Posterior cingulate gyrus (tissue), 11 donors: ENCODE measurements at regions not wholly inside any gene's neighbourhood (a gene's known extent, or its start where the extent isn't known, plus 50 kb on each side); places are given as distances from the start of the nearest gene placed in this dataset.
A peak's percentile ranks its signal among the peaks of the same experiment; 100 is the strongest.
"Not testable (repeated sequence)": the region's sequence is repeated elsewhere in the genome, so short reads cannot be mapped to it uniquely, and the experiment has no call there.

Experiments used
- DNase-seq, 10 donors: peaks; one replicate each; pipeline versions ENCODE4 v3.0.0 to v3.0.0-alpha.2; 2020 to 2021; ENCODE audit warnings: mixed read lengths in 3 of 10
- intact Hi-C: fragments of 100-400 bp; cut with DNase I; formaldehyde crosslinking; loops from one replicate; pipeline ENCODE4 v1.15.1; 2023

GRCh38 chr3:110352841-110353604 is 718.6 kb upstream of the NECTIN3 start:
- no peak for DNase-seq
- intact Hi-C loops = no loop called here

GRCh38 chr3:110362751-110363150 is 708.9 kb upstream of the NECTIN3 start:
- no peak for DNase-seq
- intact Hi-C loops = no loop called here

GRCh38 chr3:110367289-110367688 is 704.3 kb upstream of the NECTIN3 start:
- intact Hi-C loops = not testable (repeated sequence)
- DNase-seq = peak in 1 of 10 donors; percentile 52

- no peak for DNase-seq
- intact Hi-C loops = no loop called here
These were observed 695.7 kb upstream of the NECTIN3 start for GRCh38 chr3:110375751-110376518.

GRCh38 chr3:110378481-110378880 is 693.1 kb upstream of the NECTIN3 start:
- DNase-seq = no peak
- intact Hi-C loops = no loop called here

GRCh38 chr3:110381992-110382391 is 689.6 kb upstream of the NECTIN3 start:
- intact Hi-C loops = no loop called here
- no peak for DNase-seq

- DNase-seq = no peak
- intact Hi-C loops = no loop called here
These were observed 688.3 kb upstream of the NECTIN3 start for GRCh38 chr3:110383356-110383755.

- no peak for DNase-seq
These were observed 687.0 kb upstream of the NECTIN3 start for GRCh38 chr3:110384601-110385000.

GRCh38 chr3:110389005-110389404 is 682.6 kb upstream of the NECTIN3 start:
- no peak for DNase-seq
- intact Hi-C loops = no loop called here

More at GRCh38 chr3:110384601-110385000, 687.0 kb upstream of the NECTIN3 start:
- intact Hi-C loops = no loop called here

- intact Hi-C loops = no loop called here
- DNase-seq = no peak
These were observed 681.2 kb upstream of the NECTIN3 start for GRCh38 chr3:110390372-110390771.

GRCh38 chr3:110391042-110391441 is 680.6 kb upstream of the NECTIN3 start:
- no peak for DNase-seq
- intact Hi-C loops = no loop called here

- DNase-seq = no peak
- intact Hi-C loops = no loop called here
These were observed 679.8 kb upstream of the NECTIN3 start for GRCh38 chr3:110391640-110392395.

GRCh38 chr3:110393941-110394340 is 677.7 kb upstream of the NECTIN3 start:
- no peak for DNase-seq
- intact Hi-C loops = no loop called here

- intact Hi-C loops = no loop called here
- DNase-seq = no peak
These were observed 674.5 kb upstream of the NECTIN3 start for GRCh38 chr3:110397115-110397514.

GRCh38 chr3:110400315-110400714 is 671.3 kb upstream of the NECTIN3 start:
- intact Hi-C loops = no loop called here
- DNase-seq = no peak

GRCh38 chr3:110405830-110406585 is 665.6 kb upstream of the NECTIN3 start:
- intact Hi-C loops = no loop called here
- DNase-seq = no peak

- intact Hi-C loops = no loop called here
- no peak for DNase-seq
These were observed 658.4 kb upstream of the NECTIN3 start for GRCh38 chr3:110413266-110413665.

- intact Hi-C loops = no loop called here
- DNase-seq = no peak
These were observed 657.5 kb upstream of the NECTIN3 start for GRCh38 chr3:110413807-110414748.

GRCh38 chr3:110414855-110415254 is 656.8 kb upstream of the NECTIN3 start:
- DNase-seq = no peak
- intact Hi-C loops = no loop called here
